ENCODE measurements at regions not wholly inside any gene's neighbourhood (a gene's known extent, or its start where the extent isn't known, plus 50 kb on each side); places are given as distances from the start of the nearest gene placed in this dataset.

DNA sequence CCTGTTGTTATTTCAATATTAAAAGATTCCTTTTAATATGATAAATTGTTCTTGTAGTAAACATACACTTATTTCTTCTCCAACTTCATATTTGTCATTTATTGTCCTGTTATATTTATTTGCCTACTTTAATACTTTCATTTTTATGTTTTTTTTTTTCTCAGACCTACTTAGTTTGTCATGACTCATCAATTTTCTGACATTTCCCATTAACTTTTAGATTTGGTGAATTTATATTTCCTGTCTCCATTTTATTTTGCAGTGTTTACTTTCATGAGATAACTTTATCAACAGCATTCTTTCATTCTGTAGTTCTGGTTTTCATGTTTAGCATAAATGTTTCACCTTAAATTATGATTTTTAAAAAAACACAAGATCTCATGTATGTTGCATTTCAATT lies 788.7 kb downstream of the EFNA5 start:
- DNase-seq = no peak

DNA sequence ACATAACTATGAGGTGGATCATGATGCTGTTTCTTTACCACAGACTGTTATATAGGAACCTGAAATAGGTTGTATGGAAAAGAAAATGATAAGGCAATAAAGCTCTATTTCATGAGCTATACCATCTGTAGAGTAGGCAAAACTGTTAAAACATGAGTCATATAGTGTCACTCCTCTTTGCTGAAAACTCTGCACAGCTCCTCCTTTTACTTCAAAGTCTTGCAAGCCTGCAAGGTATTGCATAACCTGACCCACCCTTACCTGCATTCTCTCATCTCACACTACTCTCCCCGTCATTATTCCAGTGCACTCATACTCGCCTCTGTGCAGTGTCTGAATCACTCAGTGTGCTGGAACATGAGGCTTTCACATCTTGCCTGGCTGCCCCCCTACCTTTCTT lies 790.1 kb downstream of the EFNA5 start:
- DNase-seq = no peak

GRCh38 chr5:106877881-106878280 lies 792.9 kb downstream of the EFNA5 start:
- DNase-seq = no peak

GRCh38 chr5:106876665-106877194 lies 794.0 kb downstream of the EFNA5 start:
- no peak for DNase-seq

DNA sequence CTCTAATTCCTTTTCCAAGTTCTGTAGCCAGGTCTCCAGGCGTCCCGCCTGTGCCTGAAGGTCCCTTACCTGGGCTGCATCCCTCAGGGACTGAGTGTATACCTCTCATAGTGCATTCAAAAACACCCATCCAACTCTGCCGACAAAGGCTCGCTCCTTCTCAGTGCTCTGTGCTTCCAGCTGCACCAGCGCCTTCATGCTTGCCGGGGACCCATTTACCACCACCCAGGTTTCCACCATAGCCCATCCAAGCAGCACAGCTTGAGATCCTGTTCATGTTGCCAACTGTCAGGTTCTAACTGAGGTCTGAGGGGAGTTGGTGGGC lies 794.5 kb downstream of the EFNA5 start:
- no peak for DNase-seq

DNA sequence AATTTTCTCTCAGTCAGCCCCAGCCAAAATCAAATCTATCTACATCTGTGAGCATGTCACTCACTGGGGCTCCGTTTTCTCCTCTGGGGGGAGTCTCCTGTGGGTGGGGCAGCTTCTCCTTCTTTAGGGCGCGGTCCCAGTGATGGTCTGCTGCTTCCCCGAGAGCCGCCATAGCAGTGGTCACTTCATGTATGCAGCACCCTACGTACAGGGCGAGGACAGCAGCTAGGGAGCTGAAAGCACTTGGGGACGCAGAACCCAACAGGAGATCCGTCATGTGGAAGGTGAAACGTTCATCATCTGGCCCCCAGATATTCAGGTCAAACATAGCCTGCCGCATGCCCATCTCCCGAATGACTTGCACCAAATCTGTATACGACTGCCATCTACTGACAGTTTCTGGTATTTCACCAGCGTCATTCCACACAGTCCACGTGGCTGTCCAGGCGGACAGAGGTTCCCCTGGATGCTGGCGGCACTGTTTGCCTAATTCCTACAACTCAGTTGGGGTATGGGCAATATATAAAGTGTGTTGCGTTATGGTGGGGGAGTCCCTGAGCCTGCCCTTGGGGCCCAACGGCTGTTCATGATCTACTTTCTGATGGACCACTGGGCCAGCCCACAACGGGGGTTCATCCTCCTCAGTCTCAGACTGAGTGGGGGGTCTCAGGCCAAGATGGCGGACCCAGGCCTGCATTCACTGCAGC lies 795.0 kb downstream of the EFNA5 start:
- DNase-seq = no peak

DNA sequence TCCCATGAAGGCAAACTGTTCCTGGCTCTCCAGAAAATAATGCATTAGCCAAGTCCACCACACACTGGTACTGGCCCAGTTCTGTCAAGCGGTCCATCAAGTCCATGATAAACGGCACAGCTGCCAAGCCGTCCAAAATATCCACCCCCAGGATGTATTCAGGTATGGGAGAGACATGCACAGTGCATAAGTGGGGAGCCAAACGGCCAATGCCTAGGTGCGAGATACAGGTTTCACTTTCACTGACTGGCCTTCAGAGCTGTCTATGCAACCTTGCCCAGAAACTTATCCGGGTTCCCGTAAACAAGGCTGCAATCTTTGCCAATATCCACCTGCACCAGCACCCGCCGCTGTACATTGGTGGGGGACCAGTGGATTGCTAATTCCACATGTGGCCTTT lies 795.8 kb downstream of the EFNA5 start:
- no peak for DNase-seq

DNA sequence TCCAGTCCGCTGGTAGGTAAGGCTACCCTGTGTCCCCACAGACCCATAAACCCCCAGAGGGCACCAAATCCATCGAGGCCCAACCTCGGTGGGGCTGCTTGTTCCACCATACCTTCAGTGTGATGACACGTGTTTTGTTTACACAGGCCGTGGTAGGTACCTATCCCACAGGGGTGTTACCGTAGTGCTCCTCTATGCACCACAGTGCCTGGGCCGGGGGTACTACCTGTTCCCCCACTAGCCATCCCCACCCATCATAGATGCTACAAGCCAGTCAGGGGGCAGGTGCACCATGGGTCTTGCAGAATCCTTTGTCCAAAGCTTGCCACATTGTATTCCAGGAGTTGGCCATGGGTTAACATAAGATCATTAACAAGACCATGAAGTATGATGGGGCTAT lies 796.2 kb downstream of the EFNA5 start:
- DNase-seq = no peak

DNA sequence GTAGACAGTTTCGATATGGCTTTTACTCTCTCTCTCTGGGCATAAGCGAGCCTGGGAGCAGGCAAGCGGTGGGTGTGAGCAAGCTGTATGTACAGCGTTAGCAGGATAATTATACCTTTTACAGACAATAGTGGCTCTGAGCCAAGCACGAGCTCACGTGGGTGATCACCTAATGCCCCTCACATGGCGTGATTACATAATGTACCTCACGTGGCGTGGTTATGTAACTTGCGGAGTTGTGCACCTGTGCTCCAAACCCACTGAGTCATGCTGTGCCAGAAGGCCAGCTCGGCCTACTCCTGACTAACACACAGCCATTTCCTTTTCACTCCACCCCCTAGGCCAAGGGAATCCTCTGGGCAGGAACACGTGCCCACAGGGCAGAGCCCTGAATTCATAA lies 797.2 kb downstream of the EFNA5 start:
- no peak for DNase-seq

GRCh38 chr5:106865279-106865678 lies 805.5 kb downstream of the EFNA5 start:
- DNase-seq = no peak

DNA sequence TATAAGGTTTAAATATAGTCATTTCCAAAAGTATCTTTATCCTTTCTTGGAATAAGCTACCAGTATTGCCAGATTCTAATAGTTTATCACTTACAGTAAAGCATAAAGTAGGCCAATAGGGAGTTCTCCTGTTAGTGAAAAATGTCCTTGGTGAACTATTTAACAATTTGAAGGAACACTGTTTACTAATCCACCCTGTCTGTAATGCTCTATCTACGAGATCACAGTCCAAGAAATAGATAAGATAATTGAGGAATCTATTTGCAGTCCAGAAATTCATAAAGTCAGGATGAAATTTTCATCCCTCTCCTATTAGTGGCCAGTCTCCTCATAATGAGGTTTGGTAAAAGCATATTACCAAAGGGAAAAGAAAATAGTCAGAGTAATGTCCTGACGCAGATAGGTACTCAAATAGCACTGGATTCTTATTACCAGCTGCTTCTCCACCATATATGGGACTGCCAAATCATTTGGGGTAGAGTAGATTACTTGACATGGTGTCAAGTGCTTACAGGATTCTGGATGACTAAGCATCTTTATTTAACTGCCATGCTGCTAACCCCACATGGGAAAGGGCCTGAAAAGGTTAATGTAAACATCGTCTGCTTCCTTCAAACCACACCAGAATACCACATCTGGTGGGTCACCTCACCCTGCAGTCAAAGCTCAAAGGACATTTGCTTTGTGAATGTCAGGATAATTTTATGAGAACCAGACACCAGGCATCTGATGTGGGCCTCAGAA lies 808.1 kb downstream of the EFNA5 start:
- peak in 1 of 3 donors; percentile 11 for DNase-seq

DNA sequence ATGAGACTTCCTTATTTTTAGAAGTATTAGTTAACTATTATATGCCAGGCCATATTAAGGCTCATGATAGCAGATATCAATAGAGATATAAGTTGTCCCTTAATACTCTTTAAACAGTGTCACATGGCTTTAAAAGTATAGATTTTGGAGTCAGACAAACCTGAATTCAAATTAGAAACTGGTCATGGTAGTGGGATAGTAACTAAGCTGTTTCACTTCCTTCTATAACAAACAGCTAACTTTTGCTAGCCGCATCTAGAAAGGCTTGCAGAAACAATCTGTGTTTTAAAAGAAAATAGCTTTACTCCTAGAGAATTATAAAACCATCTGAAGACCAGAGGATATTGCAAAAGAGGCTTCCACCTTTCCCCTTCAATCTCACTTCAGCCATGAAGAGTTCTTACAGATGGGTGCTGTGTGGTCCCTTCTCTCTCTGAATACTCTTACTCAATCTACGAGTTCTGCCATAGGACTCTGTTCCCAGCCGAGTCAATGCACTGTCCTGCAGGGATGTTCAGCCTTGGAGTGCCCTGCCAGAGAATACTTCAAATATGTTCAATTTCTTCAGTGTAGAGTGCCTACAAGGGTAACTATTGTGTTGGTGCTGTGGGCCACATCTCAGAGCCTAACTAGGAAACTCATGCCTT lies 810.2 kb downstream of the EFNA5 start:
- no peak for DNase-seq

DNA sequence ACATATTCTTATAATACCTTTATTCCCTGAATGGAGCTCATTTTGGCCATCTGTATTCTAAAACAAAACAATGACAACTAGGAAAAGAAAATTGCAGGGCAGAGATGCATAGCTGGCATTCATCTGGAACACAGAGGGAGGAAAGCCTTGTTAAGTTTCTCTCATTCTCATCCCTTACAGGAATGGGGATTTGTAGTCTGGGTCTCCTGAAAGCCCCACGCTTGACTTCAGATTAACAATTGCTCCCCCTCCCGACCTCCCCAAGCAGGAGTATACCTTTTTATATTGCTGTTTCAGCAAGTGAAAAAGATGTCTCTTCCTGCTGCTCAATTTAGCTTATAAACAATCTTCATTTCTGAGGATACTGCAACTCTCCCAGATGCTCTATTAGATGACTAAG lies 812.1 kb downstream of the EFNA5 start:
- no peak for DNase-seq

DNA sequence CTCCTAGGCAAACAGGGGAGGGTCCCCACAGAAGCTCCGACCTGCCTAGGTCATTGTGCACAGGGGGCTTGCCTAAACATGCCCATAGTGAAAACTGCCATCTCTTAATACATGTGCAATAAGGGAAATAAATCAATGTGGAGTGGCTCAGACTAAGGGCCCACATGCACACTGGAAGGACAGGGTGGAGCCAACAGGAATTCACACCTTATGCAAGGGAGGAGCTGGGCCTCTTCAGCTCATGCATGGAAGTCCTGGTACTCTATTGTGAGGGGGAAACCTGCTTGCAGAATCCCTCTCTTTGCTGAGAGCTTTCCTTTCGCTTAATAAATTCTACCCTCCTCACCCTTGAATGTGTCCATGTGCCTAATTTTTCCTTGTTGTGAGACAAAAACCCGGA lies 815.8 kb downstream of the EFNA5 start:
- DNase-seq = no peak

DNA sequence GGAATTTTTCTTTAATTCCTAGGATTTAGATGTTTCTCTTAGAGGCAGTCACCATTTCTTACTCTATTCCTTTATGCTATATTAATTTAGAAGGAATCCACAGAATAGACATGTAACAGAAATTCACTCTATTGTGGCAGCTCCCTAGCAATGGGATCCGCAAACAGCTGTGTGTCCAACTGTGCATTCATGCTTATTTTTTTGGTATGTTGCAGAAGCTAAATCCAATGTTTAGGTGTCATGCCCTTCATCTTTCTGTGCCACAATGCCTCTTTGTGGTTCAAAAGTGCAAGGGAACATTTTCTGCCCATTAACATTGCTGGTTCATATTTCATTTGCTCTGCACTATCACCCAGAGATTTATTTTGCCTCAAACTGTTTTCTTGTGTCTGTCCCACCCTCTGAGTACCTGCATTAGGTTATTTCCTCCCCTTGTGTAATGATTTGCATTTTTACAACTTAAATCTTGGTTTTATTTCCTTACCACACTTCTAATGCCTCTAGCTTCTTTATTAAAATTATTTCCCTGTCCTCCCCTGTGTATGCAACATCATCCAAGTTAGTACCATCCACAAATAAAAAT lies 816.5 kb downstream of the EFNA5 start:
- DNase-seq = peak in 1 of 3 donors; percentile 14

- no peak for DNase-seq
Measured at GRCh38 chr5:106853266-106853665, 817.5 kb downstream of the EFNA5 start.

DNA sequence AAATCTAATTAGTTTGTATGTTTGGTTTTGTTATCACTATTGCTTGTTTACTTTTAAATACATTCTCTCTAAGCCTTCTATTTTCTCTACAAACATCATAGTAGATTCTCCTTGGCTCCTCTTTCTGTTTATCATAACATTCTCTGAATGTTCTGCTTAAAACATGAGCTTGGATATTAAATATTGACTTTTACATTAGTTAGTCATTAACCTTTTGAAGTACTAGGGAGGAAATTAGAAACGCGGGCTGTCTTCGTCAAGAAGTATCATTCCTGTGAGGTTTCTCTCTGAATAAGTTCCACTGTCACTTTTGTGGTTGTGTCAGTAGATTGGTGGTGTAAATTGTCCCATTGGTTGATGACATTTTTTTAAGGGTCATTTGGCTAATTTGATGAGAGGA lies 821.5 kb downstream of the EFNA5 start:
- DNase-seq = no peak

- no peak for DNase-seq
Measured at GRCh38 chr5:106843812-106844416, 826.8 kb downstream of the EFNA5 start.

- no peak for DNase-seq
Measured at GRCh38 chr5:106833517-106833916, 837.2 kb downstream of the EFNA5 start.

DNA sequence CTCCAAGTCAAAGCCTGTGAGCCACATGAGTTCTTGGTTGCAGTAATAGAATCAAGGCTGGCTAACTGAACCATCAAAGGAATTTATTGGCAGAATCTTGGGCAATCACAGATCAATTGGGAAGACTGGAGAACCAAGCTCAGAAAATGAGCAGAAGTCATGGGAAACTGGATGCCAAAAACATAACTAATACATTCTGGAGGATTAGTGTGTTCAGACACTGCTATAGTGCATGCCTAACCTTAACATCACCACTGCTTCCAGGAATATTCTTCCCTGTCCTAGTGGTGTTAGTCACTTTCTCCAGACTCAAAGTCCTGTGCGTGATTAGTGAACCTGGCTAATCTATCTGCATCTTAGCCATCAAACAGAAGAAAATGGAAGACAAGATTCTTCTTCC lies 843.7 kb downstream of the EFNA5 start:
- DNase-seq = peak in 1 of 3 donors; percentile 43

DNA sequence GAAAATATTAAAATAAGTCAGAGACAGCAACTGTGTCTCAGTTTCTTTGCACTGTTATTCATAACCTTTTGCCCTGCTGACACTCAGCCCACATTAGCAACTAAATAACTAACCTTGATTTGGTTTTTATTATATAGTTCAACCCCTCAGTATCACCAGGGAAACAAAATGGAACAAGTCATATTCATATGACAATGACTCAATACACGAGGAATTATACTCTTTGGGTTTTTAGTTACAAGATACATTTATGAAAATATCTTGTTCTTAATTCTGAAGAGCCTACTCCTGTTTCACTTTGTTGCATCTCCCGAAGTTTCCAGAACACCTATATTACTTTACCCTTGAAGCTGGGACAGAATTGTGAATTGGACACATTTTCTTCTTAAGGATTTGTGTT lies 845.4 kb downstream of the EFNA5 start:
- peak in 1 of 3 donors; percentile 6 for DNase-seq

DNA sequence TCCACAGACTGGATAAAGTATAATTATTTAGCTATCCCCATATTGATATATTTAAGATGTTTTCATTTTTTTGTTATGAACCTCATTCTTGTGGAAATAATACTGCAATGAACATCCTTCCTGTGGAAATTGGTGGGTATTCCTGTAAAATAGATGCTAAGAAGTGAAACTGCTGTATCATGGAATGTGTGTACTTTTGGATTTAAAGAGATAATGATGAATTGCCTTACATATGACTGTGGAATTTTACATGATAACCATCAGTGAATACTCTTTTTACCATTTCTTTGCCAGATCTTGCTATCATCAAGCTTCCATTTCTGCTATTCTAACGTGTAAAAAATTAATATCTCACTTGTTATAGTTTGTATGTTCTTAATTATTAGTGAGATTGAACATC lies 847.9 kb downstream of the EFNA5 start:
- DNase-seq = no peak
